ENCODE measurements at regions not wholly inside any gene's neighbourhood (a gene's known extent, or its start where the extent isn't known, plus 50 kb on each side); places are given as distances from the start of the nearest gene placed in this dataset.

- TF ChIP-seq CTCF (IDR thresholded peaks at IDR 0.05) (no peak), POLR2A (IDR thresholded peaks at IDR 0.05) (no peak)
Measured at GRCh38 chr15:66620744-66621344, 55.0 kb upstream of the LCTL start.

Measured in testis (tissue), 2 donors.